ENCODE measurements at regions not wholly inside any gene's neighbourhood (a gene's known extent, or its start where the extent isn't known, plus 50 kb on each side); places are given as distances from the start of the nearest gene placed in this dataset.

DNA sequence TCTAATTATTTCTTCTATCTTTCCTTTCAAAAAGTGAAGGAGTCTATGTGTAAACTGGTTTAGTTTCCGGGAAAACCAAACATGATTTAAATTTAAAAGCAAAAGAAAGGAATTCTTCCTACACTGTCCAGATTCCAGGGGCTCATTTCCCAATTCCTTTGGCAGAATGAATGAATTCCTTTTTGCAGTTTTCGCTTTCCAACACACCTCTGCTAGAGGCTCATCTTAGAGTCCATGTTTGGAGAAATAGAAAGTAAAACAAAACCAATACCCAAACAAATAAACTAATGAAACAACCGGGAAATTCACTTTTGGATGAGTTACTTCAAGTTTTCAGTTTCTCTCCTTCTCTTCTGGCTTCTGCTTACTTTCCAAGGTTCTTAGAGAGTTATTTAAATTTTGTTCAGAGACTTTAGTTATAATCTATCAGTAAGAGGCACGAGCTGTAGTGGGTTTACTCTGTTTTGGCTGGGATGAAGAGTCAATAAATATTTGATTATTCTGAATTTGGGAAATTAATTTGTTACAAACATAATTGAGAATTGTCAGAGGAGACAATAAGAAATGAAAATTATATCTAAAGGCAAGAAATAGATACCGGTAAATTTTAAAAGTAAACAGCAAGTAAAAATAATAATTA lies 365.0 kb upstream of the CDH9 start:
- Histone ChIP-seq H3K9me3 (no peaks in the 10 kb centered on the region), H3K4me3 (no peak overlapping the region), H3K36me3 (no peaks in the 10 kb centered on the region), H3K27me3 (ENCODE audit: low read depth) (no peaks in the 10 kb centered on the region), H3K27ac (no peak overlapping the region), H3K4me1 (no peaks in the 10 kb centered on the region)
- intact Hi-C loops (cut with DNase I) = no loop called here
- no peak for DNase-seq
- no peak for ATAC-seq
- TF ChIP-seq, protein P1, sequence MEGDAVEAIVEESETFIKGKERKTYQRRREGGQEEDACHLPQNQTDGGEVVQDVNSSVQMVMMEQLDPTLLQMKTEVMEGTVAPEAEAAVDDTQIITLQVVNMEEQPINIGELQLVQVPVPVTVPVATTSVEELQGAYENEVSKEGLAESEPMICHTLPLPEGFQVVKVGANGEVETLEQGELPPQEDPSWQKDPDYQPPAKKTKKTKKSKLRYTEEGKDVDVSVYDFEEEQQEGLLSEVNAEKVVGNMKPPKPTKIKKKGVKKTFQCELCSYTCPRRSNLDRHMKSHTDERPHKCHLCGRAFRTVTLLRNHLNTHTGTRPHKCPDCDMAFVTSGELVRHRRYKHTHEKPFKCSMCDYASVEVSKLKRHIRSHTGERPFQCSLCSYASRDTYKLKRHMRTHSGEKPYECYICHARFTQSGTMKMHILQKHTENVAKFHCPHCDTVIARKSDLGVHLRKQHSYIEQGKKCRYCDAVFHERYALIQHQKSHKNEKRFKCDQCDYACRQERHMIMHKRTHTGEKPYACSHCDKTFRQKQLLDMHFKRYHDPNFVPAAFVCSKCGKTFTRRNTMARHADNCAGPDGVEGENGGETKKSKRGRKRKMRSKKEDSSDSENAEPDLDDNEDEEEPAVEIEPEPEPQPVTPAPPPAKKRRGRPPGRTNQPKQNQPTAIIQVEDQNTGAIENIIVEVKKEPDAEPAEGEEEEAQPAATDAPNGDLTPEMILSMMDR (IDR thresholded peaks at IDR 0.05) = no peak

GRCh38 chr5:27402828-27403227 lies 364.4 kb upstream of the CDH9 start:
- no peaks in the 10 kb centered on the region for H3K36me3 ChIP-seq
- no peaks in the 10 kb centered on the region for H3K27me3 ChIP-seq (ENCODE audit: low read depth)
- TF ChIP-seq, protein P1 (IDR thresholded peaks at IDR 0.05) = no peak
- H3K9me3 ChIP-seq = no peaks in the 10 kb centered on the region
- H3K4me1 ChIP-seq = no peaks in the 10 kb centered on the region
- intact Hi-C loops (cut with DNase I) = no loop called here
- no peak for DNase-seq
- ATAC-seq = no peak
- no peak overlapping the region for H3K4me3 ChIP-seq
- no peak overlapping the region for H3K27ac ChIP-seq

DNA sequence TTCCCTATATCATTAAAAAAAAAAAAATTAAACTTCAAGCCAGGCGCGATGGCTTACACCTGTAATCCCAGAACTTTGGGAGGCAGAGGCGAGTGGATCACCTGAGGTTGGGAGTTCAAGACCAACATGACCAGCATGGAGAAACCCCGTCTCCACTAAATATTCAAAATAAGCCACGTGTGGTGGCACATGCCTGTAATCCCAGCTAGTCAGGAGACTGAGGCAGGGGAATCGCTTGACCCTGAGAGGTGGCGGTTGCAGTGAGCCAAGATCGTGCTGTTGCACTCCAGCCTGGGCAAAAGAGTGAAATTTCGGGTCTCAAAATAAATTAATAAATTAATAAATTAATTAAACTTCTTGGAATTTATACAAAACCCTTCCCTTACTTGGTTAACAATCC lies 358.6 kb upstream of the CDH9 start:
- Histone ChIP-seq H3K36me3 (no peaks in the 10 kb centered on the region), H3K9me3 (no peaks in the 10 kb centered on the region), H3K4me1 (no peaks in the 10 kb centered on the region), H3K4me3 (no peak overlapping the region), H3K27me3 (ENCODE audit: low read depth) (no peaks in the 10 kb centered on the region), H3K27ac (no peak overlapping the region)
- TF ChIP-seq, protein P1 (IDR thresholded peaks at IDR 0.05) = no peak
- intact Hi-C loops (cut with DNase I) = no loop called here
- ATAC-seq (no peak), DNase-seq (no peak)

GRCh38 chr5:27392716-27393115 lies 354.3 kb upstream of the CDH9 start:
- ATAC-seq = no peak

GRCh38 chr5:27389696-27390095 lies 351.3 kb upstream of the CDH9 start:
- H3K4me1 ChIP-seq = no peaks in the 10 kb centered on the region
- H3K4me3 ChIP-seq = no peak overlapping the region
- no peak overlapping the region for H3K27ac ChIP-seq
- DNase-seq = no peak
- H3K27me3 ChIP-seq (ENCODE audit: low read depth) = no peaks in the 10 kb centered on the region
- H3K36me3 ChIP-seq = no peaks in the 10 kb centered on the region
- TF ChIP-seq, protein P1 (IDR thresholded peaks at IDR 0.05) = no peak
- intact Hi-C loops (cut with DNase I) = no loop called here
- H3K9me3 ChIP-seq = no peaks in the 10 kb centered on the region
- ATAC-seq = no peak

More at GRCh38 chr5:27392716-27393115, 354.3 kb upstream of the CDH9 start:
- TF ChIP-seq, protein P1 (IDR thresholded peaks at IDR 0.05) = no peak
- H3K27ac ChIP-seq = no peak overlapping the region
- H3K36me3 ChIP-seq = no peaks in the 10 kb centered on the region
- intact Hi-C loops (cut with DNase I) = no loop called here
- H3K4me3 ChIP-seq = no peak overlapping the region
- no peak for DNase-seq
- no peaks in the 10 kb centered on the region for H3K27me3 ChIP-seq (ENCODE audit: low read depth)
- no peaks in the 10 kb centered on the region for H3K9me3 ChIP-seq
- no peaks in the 10 kb centered on the region for H3K4me1 ChIP-seq
